VCaP (cell line): ENCODE measurements at regions not wholly inside any gene's neighbourhood (a gene's known extent, or its start where the extent isn't known, plus 50 kb on each side); places are given as distances from the start of the nearest gene placed in this dataset.

ENCODE experiments used
- H3K27ac ChIP-seq: fragments of 450-650 bp; 2 replicates; pipeline ENCODE4 v1.5.1; 2017
- CTCF ChIP-seq: fragments of 450-650 bp; conservative IDR thresholded peaks from 2 replicates; pipeline ENCODE4 v1.5.1; 2017; ENCODE audit warnings: mild to moderate bottlenecking, moderate library complexity

- no peak for TF ChIP-seq CTCF
- no peak overlapping the region for H3K27ac ChIP-seq
Measured at GRCh38 chr14:84432676-84433075, 1097.3 kb upstream of the FLRT2 start.

- no peak for TF ChIP-seq CTCF
Measured at GRCh38 chr14:84433961-84434360, 1096.0 kb upstream of the FLRT2 start.

GRCh38 chr14:84435820-84436324 lies 1094.1 kb upstream of the FLRT2 start:
- no peak for TF ChIP-seq CTCF

More at GRCh38 chr14:84433961-84434360, 1096.0 kb upstream of the FLRT2 start:
- no peak overlapping the region for H3K27ac ChIP-seq

GRCh38 chr14:84436528-84436927 lies 1093.4 kb upstream of the FLRT2 start:
- no peak overlapping the region for H3K27ac ChIP-seq
- TF ChIP-seq CTCF: no peak

More at GRCh38 chr14:84435820-84436324, 1094.1 kb upstream of the FLRT2 start:
- no peak overlapping the region for H3K27ac ChIP-seq

- H3K27ac ChIP-seq: no peak overlapping the region
- TF ChIP-seq CTCF: no peak
Measured at GRCh38 chr14:84442521-84442920, 1087.4 kb upstream of the FLRT2 start.

- TF ChIP-seq CTCF: no peak
- no peak overlapping the region for H3K27ac ChIP-seq
Measured at GRCh38 chr14:84445486-84445885, 1084.5 kb upstream of the FLRT2 start.

- TF ChIP-seq CTCF: no peak
- no peak overlapping the region for H3K27ac ChIP-seq
Measured at GRCh38 chr14:84446250-84446649, 1083.7 kb upstream of the FLRT2 start.
